HG03045 (cell line): ENCODE measurements at regions not wholly inside any gene's neighbourhood (a gene's known extent, or its start where the extent isn't known, plus 50 kb on each side); places are given as distances from the start of the nearest gene placed in this dataset.
"Not testable (repeated sequence)": the region's sequence is repeated elsewhere in the genome, so short reads cannot be mapped to it uniquely, and the experiment has no call there.

Source experiments
- ATAC-seq: cut with Tn5 transposase; IDR thresholded peaks from one replicate; pipeline ENCODE4 v1.9.1; 2021; ENCODE audit warnings: mild to moderate bottlenecking, moderate library complexity; ENCODE audit not compliant: unreplicated experiment

DNA sequence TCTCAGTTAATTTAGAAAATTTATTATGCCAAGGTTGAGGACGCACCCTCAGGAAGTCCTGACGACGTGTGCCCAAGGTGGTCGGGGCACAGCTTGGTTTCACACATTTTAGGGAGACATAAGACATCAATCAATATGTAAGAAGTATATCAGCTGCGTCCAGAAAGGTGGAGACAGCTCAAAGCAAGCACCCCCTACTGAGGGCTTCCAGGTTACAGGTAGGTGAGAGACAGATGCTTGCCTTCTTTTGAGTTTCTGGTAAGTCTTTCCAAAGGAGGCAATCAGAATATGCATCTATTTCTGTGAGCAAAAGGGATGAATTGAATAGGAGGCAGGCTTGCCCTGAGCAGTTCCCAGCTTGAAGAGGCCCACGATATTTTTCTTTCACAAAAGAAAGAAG, 614.3 kb downstream of the XPNPEP1 start:
- no peak for ATAC-seq

DNA sequence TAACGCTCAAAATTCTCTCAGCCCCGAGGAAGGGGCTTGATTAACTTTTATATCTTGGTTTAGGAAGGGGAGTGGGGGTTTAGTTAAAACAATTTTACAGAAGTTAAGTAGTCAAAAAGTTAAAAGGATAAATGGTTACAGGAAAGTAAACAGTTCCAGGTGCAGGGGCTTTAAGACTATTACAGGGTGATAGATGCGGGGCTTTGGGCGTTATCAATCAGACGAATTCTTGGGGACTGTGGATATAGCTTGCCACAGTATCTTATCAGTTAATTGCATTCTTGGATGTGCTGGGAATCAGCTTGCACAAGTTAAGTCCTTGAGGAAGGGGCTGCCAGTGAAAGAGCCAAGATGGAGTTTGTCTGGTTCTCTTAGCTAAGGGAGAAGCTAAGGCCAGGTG, 616.2 kb downstream of the XPNPEP1 start:
- not testable (repeated sequence) for ATAC-seq

DNA sequence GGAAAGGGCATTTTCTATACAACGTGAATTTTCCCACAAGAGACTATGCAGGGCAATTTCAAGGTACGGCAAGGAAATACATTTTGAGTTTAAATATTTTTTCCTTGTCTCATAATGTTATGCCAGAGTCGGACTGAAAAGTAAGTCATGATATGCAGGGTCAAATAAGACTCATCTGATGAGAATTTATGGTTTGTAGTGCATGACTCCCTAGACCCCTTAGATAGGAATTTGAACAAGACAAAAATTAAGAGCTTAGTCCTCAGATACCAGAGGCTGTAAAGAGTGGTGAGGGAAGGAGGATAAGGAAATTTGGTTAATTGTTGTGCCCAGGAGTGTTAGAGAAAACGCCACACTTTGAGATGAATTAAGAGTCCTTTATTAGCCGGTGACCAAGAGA, 616.6 kb downstream of the XPNPEP1 start:
- no peak for ATAC-seq

DNA sequence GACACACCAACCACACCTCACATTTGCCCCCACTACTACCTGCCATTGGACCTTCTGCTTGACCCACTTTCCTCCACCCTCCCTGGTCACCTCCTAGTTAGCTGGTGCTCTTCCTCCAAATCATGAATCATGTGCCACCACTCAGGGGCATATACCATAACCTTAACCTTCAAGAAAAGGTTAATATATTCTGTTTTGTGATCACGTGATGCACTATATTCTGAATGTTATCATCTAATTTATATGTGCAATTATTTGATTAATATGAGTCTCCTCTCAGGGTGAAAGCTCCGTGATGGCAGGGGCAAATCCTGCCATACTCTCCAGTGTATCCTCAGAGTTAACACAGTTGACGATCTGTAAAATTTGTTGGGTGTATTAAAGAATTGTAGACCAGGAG, 635.5 kb downstream of the XPNPEP1 start:
- no peak for ATAC-seq

DNA sequence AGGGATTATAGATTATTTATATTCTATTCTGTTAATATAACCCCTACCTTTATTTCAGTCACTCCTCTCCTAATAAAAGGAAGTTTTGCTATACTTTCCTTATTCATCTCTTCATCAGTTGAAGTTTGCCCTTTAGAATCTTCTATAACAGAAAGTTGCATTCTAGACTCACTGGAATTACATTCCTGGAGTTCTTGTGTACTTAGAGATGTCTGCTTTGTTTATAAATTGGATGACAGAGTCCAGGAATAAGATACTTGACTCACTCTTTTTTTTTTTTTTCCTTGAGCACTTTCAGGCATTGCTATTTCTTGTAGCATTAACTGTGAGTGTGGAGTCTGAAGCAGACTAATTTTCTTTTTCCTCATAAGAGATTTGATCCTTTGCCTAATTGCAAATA, 640.8 kb downstream of the XPNPEP1 start:
- ATAC-seq: no peak

DNA sequence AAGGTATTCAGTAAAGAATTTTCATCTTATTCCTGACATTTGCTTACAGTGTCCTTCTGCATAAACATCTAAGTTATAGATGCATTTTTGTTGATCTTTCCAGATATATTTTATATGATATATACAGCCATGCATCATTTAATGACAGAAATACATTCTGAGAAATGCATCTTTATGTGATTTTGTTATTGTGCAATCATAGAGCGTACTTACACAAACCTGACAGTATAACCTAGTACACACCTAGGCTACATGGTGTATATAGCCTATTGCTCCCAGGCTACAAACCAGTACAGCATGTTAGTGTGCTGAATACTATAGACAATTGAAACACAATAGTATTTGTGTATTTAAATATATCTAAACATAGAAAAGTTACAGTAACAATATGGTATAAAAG, 642.0 kb downstream of the XPNPEP1 start:
- ATAC-seq: no peak

DNA sequence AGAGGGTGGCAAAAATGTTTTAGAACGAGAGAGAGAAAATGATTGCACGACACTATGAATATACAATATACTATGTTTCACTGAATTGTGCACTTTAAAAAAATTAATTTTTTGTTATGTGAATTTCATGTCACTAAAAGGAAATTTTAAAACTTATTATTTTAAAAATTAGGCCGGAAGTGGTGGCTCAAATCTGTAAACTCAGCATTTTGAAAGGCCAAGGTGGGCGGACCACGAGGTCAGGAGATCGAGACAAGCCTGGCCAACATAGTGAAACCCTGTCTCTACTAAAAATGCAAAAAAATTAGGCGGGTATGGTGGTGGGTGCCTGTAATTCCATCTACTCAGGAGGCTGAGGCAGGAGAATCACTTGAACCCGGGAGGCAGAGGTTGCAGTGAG, 642.5 kb downstream of the XPNPEP1 start:
- ATAC-seq: no peak

DNA sequence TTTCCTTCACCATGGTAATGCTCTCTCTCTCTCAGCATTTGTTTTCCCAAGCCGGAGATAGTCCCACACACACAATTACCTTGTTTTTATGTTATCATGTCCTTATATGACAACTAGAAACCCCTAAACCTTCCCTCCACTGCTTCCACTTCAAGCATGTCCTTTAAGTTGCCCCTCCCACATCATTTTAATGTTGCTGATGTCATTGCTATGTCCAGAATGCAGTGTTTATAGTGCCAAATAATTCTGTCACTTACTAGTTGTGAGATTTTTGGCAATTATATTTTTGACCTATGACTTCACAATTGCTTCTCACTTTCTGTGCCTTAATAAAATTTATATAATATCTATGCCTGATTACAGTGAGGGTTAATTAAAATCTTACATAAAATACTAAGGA, 645.9 kb downstream of the XPNPEP1 start:
- no peak for ATAC-seq

DNA sequence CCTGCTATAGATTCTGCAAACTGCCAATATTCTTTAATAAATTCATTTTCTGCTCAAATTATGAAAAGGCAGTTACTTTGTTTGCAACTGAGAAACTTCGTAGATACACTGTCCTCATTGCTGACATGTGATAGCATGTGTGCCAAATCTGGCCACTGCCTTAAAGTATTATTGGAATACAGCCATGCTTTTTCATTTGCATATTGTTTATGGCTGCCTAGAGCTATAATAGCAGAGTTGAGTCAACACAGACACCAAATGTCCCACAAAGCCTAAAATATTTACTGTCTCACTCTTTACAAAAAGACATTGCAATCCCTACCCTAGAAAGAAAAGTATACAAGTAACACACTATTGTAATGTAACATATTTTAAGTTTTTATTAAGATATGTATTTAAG, 647.4 kb downstream of the XPNPEP1 start:
- no peak for ATAC-seq

DNA sequence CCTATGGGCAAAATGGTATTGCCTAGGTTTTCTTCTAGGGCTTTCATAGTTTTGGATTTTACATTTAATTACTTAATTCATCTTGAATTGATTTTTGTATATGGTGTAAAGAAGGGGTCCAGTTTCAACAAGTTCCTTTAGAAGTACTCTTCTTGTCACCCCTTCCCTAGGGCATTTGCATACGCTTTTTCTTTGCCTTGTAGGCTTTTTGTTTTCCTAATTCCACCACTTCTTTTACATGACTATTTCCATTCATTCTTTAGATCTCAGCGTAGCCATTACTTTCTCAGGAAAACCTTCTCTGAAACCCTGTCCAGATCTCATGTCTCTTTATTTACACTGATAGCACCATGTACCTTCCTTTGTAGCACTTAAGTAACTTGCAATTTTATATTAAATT, 648.6 kb downstream of the XPNPEP1 start:
- ATAC-seq: no peak

DNA sequence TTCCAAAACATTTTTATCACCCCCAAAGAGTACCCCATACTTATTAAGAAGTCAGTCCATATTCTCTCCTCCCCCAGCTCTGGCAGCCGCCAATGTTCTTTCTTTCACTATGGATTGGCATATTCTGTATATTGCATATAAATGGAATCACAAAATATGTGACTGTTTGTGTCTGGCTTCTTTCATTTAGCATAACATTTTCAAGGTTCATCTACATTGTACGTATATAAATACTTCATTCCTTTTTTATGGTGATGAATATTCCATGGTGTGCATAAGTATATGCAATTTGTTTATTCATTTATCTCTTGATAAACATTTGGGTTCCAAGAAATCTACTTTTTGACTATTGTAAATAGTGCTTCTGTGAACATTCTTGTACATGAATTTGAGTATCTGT, 653.1 kb downstream of the XPNPEP1 start:
- ATAC-seq: no peak

DNA sequence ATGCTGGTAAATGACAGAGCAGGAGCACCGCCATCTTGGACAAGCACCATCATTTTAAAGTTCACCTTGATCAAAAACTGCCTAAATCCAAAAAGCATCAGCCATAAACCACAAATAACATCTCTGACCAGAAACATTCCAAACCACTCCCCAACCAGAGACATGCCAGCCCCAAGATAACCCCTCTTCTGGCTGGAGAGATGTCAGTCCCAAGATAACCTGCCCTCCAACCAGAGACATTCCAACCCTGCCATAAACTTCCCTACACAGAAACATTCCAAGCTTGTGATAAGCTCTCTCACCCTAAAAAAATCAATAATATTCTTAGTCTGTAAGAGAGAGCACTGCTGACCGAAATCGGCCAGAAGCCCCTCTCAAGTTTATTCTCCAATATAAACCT, 659.3 kb downstream of the XPNPEP1 start:
- ATAC-seq: no peak

DNA sequence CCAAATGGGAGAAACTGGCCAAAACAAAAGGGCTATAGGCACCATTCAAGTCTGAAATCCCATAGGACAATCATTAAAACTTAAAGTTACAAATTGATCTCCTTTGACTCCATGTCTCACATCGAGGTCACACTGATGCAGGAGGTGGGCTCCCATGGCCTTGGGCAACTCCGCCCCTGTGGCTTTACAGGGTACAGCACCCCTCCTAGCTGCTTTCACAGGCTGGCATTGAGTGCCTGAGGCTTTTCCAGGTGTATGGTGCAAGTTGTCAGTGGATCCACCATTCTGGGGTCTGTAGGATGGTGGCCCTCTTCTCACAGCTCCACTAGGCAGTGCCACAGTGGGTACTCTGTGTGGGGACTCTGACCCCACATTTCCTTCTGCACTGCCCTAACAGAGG, 662.1 kb downstream of the XPNPEP1 start:
- no peak for ATAC-seq

DNA sequence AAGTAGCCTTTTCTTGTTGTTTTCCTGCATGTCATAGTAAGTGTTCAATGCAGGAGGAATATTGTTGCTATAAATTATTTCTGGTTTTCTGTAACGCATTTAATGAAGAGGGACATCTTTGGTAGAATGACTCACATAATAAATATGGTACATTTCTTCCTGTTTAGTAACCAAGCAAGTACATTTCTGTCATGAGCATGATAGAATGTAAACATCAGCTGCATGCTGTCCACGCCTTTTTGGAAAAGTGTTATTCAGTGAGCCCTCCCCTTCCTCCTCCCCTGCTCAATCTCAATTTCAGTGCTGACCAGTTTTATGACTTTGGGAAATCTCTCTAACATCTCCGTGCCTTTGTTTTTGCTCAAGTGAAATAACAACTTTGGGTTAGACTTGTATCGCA, 664.0 kb downstream of the XPNPEP1 start:
- no peak for ATAC-seq

DNA sequence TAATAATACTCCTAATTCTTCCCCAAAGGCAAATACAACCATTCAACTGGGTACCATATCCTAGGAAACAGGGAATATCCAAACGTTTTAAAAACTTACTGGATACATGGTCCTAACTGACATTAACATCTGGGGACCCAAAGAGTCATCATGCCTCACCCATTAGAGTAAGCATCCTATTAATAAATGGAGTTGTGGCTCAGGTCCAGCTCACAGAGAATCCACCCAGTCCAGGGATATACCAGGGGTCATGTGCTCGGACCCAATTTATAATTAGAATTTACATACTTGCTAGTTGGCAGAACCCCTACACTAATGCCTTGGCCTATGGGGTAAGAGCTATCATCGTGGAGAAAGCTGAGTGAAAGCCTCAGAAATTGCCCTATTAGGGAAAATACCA, 670.0 kb downstream of the XPNPEP1 start:
- ATAC-seq: no peak

DNA sequence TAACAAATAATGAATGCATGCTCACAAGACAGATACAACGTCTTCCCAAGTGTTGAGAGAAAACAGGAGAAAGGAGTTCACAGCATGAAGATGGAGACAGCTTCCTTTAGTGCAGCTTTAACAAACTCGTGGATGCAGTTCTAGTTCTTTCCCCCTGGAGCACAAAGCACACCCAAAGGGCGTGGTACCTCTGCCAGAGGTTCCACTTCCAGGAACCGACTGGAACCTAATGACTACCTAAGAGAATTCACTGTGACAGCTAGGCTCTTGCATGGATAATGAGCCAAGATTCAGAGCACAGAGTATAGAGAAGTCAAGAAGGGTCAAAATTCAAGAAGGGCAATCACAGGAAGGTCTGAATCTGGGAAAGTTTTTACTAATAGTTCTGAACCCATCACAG, 673.2 kb downstream of the XPNPEP1 start:
- ATAC-seq: no peak

DNA sequence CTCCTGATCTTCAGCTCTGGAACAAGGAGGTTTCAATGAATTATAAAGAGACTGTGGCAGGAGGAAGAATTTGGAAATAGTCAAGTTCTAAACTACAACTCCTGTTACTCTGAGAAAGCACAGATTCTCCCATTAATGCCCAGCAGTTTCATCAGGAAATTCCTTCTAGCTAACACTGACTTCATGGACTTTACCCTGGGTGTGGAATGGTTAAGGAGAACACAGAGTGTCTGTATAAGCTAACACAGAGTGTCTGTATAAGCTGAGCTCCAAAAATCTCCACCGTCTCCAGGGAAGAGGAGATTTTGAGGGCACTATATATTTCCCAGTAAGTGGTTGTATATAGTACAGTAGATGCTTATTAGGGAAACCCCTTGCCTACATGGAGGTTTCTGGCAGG, 675.5 kb downstream of the XPNPEP1 start:
- ATAC-seq: no peak

DNA sequence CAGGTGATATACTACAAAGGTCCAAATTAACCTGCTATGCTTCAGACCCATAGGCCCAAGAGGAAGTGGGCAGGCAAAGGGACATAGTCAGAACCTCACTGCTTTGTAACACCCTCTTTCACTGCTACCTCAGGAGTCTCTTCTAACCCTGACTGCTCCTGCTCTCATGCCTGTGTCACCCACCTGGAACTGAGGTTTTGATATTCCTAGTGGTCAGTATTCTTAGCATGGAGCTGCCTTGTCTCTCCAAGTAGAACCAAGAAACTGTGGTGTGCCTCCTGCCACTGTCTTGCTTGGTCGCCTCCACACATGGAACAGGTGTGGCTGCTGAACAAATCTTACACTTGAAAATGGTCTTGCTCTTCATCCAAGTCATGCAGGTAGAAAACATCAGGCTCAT, 677.5 kb downstream of the XPNPEP1 start:
- ATAC-seq: no peak

DNA sequence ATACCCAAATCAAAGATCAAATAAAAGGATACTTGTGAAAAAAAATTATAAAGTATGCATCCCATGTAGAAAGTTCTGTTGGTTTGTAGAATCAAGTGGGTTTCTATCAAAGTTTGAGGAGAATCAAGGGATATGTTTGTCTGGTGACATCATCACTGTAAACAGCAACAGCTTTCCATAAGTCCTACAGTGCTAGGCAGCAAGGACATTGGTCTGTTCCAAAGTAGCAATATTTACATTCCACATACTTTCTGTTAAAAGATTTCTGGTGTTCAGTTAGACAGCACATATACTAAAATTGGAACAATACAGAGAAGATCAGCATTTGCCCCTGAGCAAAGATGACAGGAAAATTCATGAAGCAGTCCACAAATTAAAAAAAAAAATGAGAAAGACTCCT, 683.9 kb downstream of the XPNPEP1 start:
- ATAC-seq: no peak

DNA sequence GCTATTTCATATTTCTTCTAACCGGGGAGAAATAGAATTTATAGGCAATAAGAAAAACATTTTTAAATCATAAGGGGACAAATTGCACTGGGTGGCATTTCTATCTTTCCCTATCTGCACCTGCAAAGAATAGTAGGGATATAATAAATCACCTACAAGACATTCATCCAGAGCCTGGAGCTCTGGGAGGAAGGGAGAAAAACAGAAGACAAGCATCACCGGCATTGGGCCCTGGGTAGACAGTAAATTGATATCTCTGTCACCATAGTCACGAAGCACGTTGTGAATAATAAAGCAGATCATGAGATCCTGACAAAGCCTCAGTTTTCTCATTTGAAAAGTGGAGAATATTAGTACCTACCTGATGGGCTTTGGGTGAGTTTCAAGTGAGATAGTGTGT, 685.6 kb downstream of the XPNPEP1 start:
- no peak for ATAC-seq

DNA sequence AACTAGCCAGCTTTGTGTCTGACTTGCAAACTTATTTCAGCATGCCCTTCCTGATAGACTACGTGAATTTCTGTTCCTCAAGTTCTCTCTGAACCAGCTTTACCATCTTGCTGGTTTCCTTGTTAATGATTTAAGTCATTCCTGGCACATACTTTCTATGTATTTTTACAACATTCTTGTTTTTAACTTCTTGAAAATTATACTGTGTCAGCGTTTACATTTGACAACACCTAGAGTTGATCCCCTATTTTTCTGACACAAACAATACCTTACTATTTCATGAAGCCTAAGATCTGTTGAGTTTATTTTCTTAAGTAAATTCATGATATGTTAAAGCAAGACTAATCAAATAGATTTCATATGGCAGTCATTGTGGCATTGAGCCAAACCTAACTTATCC, 686.3 kb downstream of the XPNPEP1 start:
- no peak for ATAC-seq

DNA sequence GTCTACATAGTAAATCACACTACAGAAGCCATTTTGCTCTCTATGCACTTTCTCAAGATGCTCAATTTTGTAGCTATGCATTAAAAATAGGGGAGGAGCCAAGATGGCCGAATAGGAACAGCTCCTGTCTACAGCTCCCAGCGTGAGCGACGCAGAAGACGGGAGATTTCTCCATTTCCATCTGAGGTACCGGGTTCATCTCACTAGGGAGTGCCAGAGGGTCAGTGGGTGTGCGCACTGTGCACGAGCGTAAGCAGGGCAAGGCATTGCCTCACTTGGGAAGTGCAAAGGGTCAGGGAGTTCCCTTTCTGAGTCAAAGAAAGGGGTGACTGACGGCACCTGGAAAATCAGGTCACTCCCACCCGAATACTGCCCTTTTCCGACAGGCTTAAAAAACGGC, 699.8 kb downstream of the XPNPEP1 start:
- ATAC-seq: not testable (repeated sequence)

DNA sequence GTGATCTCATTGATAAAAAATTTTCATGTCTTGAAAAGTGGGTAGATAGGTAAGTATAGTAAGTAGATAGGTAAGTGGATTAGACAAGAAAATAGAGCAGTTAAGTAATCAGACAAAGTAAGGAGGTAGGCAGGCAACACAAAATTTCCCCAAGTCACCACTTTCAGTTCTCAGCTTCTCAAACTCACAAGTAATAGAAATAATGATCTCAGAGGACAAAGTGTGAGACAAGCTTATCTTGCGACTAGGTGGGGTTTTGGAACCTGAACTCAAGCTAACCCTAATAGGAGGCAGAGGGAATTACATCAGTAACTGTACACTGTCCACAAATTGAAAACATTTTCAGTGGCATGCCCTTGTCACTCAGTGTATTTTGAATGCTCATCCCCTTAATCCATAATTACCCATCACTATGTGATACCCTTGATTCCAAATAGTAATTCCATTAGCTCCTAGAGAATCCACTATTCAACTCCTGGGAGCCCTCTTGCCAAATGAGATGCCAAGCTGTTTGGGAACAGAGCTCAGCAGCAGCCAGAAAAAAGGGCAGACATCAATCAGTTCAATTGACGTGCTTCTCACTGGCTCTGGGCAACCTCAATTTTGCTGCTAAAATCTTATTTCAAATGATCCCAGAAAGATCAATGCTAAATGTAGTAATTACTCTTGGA, 703.2 kb downstream of the XPNPEP1 start:
- ATAC-seq: no peak

DNA sequence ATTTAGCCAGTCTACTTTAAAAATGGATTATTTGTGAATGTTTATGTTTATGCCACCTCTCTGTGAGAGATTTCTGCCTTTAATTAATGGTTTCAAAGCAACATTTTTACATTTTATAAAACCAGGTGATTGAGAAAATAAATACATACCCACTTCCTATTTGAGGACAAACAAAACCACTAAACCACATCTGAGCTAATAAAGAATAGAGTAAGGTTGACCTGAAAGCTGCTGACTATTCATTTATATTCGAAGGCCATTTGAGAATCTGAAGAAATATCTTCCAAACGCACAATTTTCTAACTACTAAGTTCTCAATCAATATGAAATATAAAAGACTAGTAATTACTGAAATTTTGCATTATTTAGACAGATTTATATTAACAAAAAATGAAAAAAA, 705.1 kb downstream of the XPNPEP1 start:
- ATAC-seq: no peak
